ENCODE measurements at regions not wholly inside any gene's neighbourhood (a gene's known extent, or its start where the extent isn't known, plus 50 kb on each side); places are given as distances from the start of the nearest gene placed in this dataset.

DNA sequence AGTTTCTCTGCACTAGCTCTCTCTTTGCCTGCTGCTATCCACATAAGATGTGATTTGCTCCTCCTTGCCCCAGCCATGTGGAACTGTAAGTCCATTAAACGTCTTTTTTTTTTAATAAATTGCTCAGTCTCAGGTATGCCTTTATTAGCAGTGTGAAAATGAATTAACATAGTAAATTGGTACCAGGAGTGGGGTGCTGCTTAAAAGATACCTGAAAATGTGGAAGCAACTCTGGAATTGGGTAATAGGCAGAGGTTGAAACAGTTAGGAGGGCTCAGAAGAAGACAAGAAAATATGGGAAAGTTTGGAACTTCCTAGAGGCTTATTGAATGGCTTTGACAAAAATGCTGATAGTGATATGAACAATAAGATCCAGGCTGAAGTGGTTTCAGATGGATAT lies 159.8 kb downstream of the FSCB start:
- Histone ChIP-seq H4K20me1 (no peaks in the 10 kb centered on the region), H3K27ac (no peak overlapping the region), H3K4me1 (no peaks in the 10 kb centered on the region), H3K4me2 (no peak overlapping the region), H3K27me3 (no peaks in the 10 kb centered on the region), H3K9me3 (replicated peaks in 1 of 11) (peaks cover 18 to 25% (median 23%) of the 10 kb centered on the region in 11 experiments), H3K4me3 (no peak overlapping the region), H3K9ac (no peak overlapping the region), H3K36me3 (no peaks in the 10 kb centered on the region)
- TF ChIP-seq Cebpa-rat (IDR thresholded peaks at IDR 0.05), result no peak

DNA sequence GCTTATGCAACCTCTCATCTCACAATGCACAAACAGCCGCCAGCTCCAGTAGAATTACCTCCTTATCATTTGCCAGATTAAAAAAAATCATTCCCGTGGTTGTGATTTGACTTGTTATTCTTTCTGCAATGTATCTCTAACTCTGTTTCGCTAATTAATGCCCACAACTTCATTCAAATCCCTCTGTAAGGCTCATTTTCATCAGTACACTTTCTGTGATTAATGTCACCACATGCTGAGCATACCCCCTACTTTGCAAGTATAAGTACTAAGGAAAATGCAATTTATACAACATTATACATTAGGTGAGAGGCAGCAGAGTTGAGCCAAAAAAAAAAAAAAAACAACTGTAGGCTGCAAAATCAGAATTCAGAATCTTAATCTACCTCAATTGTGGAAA lies 166.0 kb downstream of the FSCB start:
- H3K27ac ChIP-seq, result no peak overlapping the region
- H3K9ac ChIP-seq, result no peak overlapping the region
- no peaks in the 10 kb centered on the region for H3K36me3 ChIP-seq
- H3K4me1 ChIP-seq, result no peaks in the 10 kb centered on the region
- TF ChIP-seq Cebpa-rat (IDR thresholded peaks at IDR 0.05), result no peak
- H3K4me2 ChIP-seq, result no peak overlapping the region
- no peaks in the 10 kb centered on the region; a peak in 1 of 22 replicates for H3K9me3 ChIP-seq (replicated peaks in 1 of 11)
- H3K27me3 ChIP-seq, result no peaks in the 10 kb centered on the region
- no peak overlapping the region for H3K4me3 ChIP-seq
- H4K20me1 ChIP-seq, result no peaks in the 10 kb centered on the region

DNA sequence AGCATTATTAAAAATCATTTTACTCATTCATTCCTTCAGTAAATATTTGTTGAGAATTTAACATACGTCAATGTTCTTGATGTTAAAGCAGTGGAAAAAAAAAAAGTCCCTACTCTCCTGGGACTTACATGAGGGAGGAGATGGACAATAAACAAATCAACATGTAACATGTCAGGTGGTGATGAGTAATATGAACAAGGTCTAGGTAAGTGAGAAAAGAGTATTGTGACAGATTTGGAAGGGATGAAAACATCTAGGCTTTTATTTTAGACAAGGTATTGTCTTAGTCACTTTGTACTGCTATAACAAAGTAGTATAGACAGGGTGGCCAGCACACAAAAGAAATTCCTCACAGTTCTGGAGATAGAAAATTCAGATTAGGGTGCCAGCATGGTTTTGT lies 167.2 kb downstream of the FSCB start:
- TF ChIP-seq Cebpa-rat (IDR thresholded peaks at IDR 0.05), result no peak

DNA sequence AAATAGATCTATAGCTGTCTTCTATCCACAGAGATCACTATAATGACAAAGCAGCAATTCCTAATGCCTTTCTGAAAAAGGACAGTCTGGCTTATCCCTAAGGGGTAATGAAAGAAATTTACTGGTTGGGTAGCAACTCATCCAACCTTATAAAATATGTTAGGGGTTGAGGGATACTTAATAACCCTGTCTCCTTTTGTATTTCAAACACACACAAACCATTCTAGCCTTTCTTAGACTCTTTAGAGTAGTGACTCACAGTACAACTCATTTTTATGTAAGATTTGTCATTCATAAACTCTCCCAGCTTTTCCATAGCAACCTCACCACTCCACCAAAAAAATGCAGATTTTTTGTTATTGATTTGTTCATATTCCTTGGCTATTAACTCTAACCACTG lies 167.9 kb downstream of the FSCB start:
- Histone ChIP-seq H3K4me1 (no peaks in the 10 kb centered on the region), H3K27ac (no peak overlapping the region), H4K20me1 (no peaks in the 10 kb centered on the region), H3K9me3 (replicated peaks in 1 of 11) (no peaks in the 10 kb centered on the region), H3K4me2 (no peak overlapping the region), H3K9ac (no peak overlapping the region), H3K27me3 (no peaks in the 10 kb centered on the region), H3K36me3 (no peaks in the 10 kb centered on the region), H3K4me3 (no peak overlapping the region)
- TF ChIP-seq Cebpa-rat (IDR thresholded peaks at IDR 0.05), result no peak

More for the DNA sequence above, 167.2 kb downstream of the FSCB start:
- Histone ChIP-seq H3K4me3 (no peak overlapping the region), H3K36me3 (no peaks in the 10 kb centered on the region), H4K20me1 (no peaks in the 10 kb centered on the region), H3K27me3 (no peaks in the 10 kb centered on the region), H3K9me3 (replicated peaks in 1 of 11) (no peaks in the 10 kb centered on the region), H3K4me2 (no peak overlapping the region), H3K27ac (no peak overlapping the region), H3K9ac (no peak overlapping the region), H3K4me1 (no peaks in the 10 kb centered on the region)

DNA sequence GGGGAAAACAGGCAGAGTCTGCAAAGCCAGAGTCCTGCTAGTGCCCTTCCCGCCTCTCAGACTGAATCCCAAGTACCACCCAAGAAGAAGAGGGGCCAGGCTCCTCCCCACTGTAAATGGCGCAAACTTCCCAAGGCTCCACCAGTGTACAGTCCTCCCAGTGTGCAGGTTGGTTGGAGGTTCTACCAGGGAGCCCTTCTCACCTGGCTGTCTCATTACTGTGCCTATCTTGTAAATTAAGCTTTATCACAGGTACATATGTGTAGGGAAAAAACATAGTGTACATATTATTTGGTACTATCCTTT lies 189.7 kb downstream of the FSCB start:
- Histone ChIP-seq H3K4me3 (no peak overlapping the region), H3K36me3 (no peaks in the 10 kb centered on the region), H3K9ac (no peak overlapping the region), H3K4me1 (peaks cover 0 to 27% (median 2%) of the 10 kb centered on the region in 10 experiments; a peak in 8 of 20 replicates), H3K27ac (peak overlapping the region in 1 of 11 experiments; percentile 22; a peak in 1 of 22 replicates), H3K27me3 (no peaks in the 10 kb centered on the region), H4K20me1 (no peaks in the 10 kb centered on the region), H3K4me2 (peak overlapping the region in 3 of 11 experiments; percentile 19 to 70 (median 59); a peak in 4 of 22 replicates), H3K9me3 (replicated peaks in 1 of 11) (no peaks in the 10 kb centered on the region)
- no peak for TF ChIP-seq Cebpa-rat (IDR thresholded peaks at IDR 0.05)

DNA sequence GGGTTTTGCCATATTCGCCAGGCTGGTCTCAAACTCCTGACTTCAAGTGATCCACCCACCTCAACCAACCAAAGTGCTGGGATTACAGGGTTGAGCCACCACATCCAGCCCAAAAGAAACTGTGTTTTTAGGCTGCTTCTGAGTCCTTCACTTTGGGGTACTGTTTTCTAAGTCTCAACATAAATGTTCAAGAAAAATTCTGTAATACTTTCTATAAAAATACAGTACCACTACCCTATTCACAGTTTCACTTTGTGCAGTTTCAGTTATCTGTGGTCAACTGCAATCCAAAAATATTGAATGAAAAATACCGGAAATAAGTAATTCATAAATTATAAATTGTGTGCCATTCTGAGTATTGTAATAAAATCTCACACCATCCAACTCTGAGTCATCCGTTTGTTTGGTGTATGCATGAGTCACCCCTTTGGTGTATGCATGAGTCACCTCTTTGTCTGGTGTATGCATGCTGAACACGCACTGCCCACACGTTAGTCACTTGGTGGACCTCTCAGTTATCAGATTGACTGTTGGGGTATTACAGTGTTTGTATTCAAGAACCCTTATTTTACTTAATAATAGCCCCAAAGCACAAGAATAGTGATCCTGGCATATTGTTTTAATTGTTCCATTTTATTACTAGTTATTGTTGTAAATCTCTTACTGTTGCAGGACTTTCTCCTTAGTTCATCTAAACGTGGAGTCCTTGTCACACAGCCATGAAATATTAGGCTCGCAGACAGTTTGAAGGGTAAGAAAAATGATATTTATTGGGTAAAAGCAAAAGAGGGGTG lies 190.2 kb downstream of the FSCB start:
- H3K4me3 ChIP-seq, result no peak overlapping the region
- peak overlapping the region in 4 of 11 experiments; percentile 53 to 70 (median 56); a peak in 9 of 22 replicates for H3K4me2 ChIP-seq
- TF ChIP-seq Cebpa-rat (IDR thresholded peaks at IDR 0.05), result no peak
- H3K27me3 ChIP-seq, result no peaks in the 10 kb centered on the region
- no peaks in the 10 kb centered on the region for H3K9me3 ChIP-seq (replicated peaks in 1 of 11)
- no peaks in the 10 kb centered on the region for H3K36me3 ChIP-seq
- no peaks in the 10 kb centered on the region for H4K20me1 ChIP-seq
- H3K27ac ChIP-seq, result peak overlapping the region in 4 of 11 experiments; percentile 22 to 49 (median 38); a peak in 6 of 22 replicates
- no peak overlapping the region for H3K9ac ChIP-seq
- H3K4me1 ChIP-seq, result peaks cover 0 to 27% (median 2%) of the 10 kb centered on the region in 10 experiments; a peak in 8 of 20 replicates

DNA sequence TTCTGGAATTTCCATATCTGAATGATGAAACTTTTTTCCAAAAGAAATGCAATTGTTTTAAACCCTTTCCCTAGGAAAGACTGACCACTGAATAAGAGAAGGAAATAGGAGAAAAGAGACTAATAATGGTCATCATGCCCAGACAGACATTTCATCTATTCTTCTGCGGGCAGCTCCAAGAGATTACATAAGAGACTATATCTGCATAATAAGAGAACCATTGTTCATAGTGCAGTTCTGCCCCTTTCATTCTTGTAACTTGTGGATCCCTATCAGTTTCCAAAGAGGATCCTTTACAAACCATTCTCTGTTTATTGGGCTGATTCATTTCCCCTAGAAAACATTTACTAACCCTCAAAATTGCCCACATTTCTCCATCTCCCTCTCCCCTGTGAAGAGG lies 197.8 kb downstream of the FSCB start:
- Histone ChIP-seq H3K4me1 (no peaks in the 10 kb centered on the region), H3K4me2 (no peak overlapping the region), H3K9ac (no peak overlapping the region), H3K4me3 (no peak overlapping the region), H3K9me3 (replicated peaks in 1 of 11) (peaks cover 0 to 10% (median 0%) of the 10 kb centered on the region in 11 experiments; a peak in 3 of 22 replicates), H3K36me3 (no peaks in the 10 kb centered on the region), H3K27me3 (no peaks in the 10 kb centered on the region), H4K20me1 (no peaks in the 10 kb centered on the region), H3K27ac (no peak overlapping the region)
- no peak for TF ChIP-seq Cebpa-rat (IDR thresholded peaks at IDR 0.05)

DNA sequence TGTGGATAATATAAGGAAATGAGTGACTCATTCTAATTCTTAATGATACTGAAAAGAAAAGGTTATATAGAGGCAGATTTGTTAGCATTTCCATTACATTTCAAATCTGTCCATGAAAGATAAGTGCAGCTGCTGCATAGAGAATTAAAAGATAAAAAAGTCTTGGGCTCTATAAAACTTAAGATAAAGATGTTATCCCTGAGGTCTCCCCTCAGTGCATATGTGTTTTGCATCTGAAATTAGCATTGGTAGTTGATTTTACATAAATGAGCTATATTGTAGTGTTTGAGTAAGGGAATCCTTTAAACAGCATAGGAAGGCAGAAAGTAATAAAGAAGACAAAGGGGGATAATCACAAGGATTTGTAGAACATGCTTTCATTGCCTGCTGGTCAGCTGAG lies 206.2 kb downstream of the FSCB start:
- Histone ChIP-seq H3K36me3 (no peaks in the 10 kb centered on the region), H3K9ac (no peak overlapping the region), H3K27ac (no peak overlapping the region), H3K4me3 (no peak overlapping the region), H4K20me1 (no peaks in the 10 kb centered on the region), H3K9me3 (replicated peaks in 1 of 11) (peaks cover 0 to 21% (median 0%) of the 10 kb centered on the region in 11 experiments; a peak in 4 of 22 replicates), H3K27me3 (no peaks in the 10 kb centered on the region), H3K4me2 (no peak overlapping the region), H3K4me1 (no peaks in the 10 kb centered on the region)
- TF ChIP-seq Cebpa-rat (IDR thresholded peaks at IDR 0.05), result no peak

DNA sequence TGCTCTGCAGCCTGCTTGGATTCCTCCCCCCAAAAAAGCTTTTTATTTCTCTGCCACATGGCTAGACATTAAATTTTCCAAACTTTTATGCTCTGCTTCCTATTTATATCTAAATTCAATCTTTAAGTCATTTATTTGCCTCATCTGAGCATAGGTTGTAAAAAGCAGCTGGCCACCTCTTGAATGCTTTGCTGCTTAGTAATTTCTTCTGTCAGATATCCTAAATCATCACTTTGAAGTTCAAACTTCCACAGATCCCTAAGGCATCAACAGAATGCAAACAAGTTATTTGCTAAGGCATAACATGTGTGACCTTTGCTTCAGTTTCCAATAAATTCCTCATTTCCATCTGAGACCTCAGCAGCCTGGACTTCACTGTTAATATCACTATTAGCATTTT lies 209.6 kb downstream of the FSCB start:
- no peaks in the 10 kb centered on the region for H3K4me1 ChIP-seq
- no peak overlapping the region for H3K9ac ChIP-seq
- H4K20me1 ChIP-seq, result no peaks in the 10 kb centered on the region
- no peaks in the 10 kb centered on the region for H3K27me3 ChIP-seq
- H3K4me3 ChIP-seq, result no peak overlapping the region
- no peak overlapping the region for H3K4me2 ChIP-seq
- no peaks in the 10 kb centered on the region for H3K36me3 ChIP-seq
- peaks cover 0 to 23% (median 0%) of the 10 kb centered on the region in 11 experiments; a peak in 4 of 22 replicates for H3K9me3 ChIP-seq (replicated peaks in 1 of 11)
- TF ChIP-seq Cebpa-rat (IDR thresholded peaks at IDR 0.05), result no peak
- no peak overlapping the region for H3K27ac ChIP-seq

DNA sequence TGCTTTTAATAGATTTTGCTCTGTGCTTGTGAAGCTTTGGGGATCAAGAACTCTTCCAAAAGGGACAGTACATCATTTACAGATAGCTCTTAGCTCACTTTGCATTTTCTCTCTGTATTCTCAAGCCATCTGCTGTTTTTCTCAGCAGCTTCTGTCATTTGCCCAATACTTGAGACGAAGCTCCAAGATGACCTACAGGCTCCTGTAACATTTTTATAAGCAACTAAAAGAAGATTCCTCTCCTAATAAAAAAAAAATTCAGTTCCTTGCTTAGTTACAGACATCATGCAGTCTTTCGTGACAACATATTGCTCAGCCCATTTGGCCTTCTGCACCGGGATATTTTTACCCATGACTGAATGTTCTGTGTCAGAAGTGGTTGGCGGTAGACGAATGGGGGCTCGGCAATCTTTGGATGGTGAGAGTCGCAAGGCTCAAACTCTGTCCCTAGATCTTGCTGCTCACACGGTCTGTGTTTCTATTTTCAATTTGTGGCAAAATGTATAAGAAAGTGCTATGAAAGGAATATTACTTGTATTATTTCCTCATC lies 215.6 kb downstream of the FSCB start:
- Histone ChIP-seq H3K36me3 (no peaks in the 10 kb centered on the region), H3K4me2 (no peak overlapping the region), H4K20me1 (no peaks in the 10 kb centered on the region), H3K9me3 (replicated peaks in 1 of 11) (0 out of 22 replicates have a peak, but pooled peaks cover 0 to 6% (median 0%) of the 10 kb centered on the region in 11 experiments), H3K27me3 (no peaks in the 10 kb centered on the region), H3K4me3 (no peak overlapping the region), H3K27ac (no peak overlapping the region), H3K4me1 (no peaks in the 10 kb centered on the region; a peak in 1 of 20 replicates), H3K9ac (no peak overlapping the region)
- TF ChIP-seq Cebpa-rat (IDR thresholded peaks at IDR 0.05), result no peak
